HEK293 (cell line): ENCODE measurements at regions not wholly inside any gene's neighbourhood (a gene's known extent, or its start where the extent isn't known, plus 50 kb on each side); places are given as distances from the start of the nearest gene placed in this dataset.

ENCODE experiments used
- CTCF ChIA-PET: fragments of 350-600 bp; formaldehyde crosslinking; extraction: SDS; loops from one replicate; lab custom pipeline; 2021; ENCODE audit warnings: antibody characterized with exemption; lab: Yijun Ruan, JAX
- POLR2A ChIA-PET: fragments of 300-600 bp; formaldehyde crosslinking; extraction: SDS; loops from one replicate; lab custom pipeline; 2020; ENCODE audit warnings: antibody characterized with exemption, inconsistent platforms; lab: Yijun Ruan, JAX
- H3K27ac ChIP-seq: fragments of 200-500 bp; sonication (Bioruptor generic); 2 replicates; pipeline ENCODE4 v1.5.1; 2014; ENCODE audit warnings: low read depth, low read length, control low read depth, inconsistent platforms; ENCODE audit errors: extremely low read depth
- H3K36me3 ChIP-seq, 2 experiments: fragments of 200-500 bp in 1 of 2; sonication (Bioruptor generic) in 1 of 2; 1 replicate in 1 of 2; 2 replicates in 1 of 2; pipeline ENCODE4 v1.5.1; 2014 to 2017; ENCODE audit warnings: inconsistent platforms in 2 of 2, low read length in 2 of 2; ENCODE audit not compliant: control insufficient read depth in 2 of 2, insufficient read depth in 1 of 2
- H3K4me1 ChIP-seq: fragments of 200-500 bp; sonication (Bioruptor generic); 2 replicates; pipeline ENCODE4 v1.5.1; 2014; ENCODE audit warnings: mild to moderate bottlenecking, low read length, inconsistent platforms; ENCODE audit not compliant: control insufficient read depth, insufficient read depth
- H3K4me3 ChIP-seq: 2 replicates; pipeline ENCODE4 v1.5.1; 2011; ENCODE audit warnings: low read depth, mild to moderate bottlenecking, control low read depth, low read length, moderate library complexity
- H3K9me3 ChIP-seq: fragments of 200-500 bp; sonication (Bioruptor generic); 2 replicates; pipeline ENCODE4 v1.5.1; 2014; ENCODE audit warnings: low read depth, low read length, inconsistent platforms; ENCODE audit not compliant: control insufficient read depth, insufficient read depth
- FEZF1 ChIP-seq: fragments of 450-650 bp; formaldehyde crosslinking; IDR thresholded peaks from 2 replicates; pipeline ENCODE4 v1.5.1; 2016; ENCODE audit warnings: missing biosample characterization, missing genetic modification characterization
- HOXC10 ChIP-seq: sonication (generic); formaldehyde crosslinking; IDR thresholded peaks from 2 replicates; pipeline ENCODE4 v1.8.1; 2023; ENCODE audit warnings: mild to moderate bottlenecking, missing genetic modification reagents
- HOXD13 ChIP-seq: sonication (generic); formaldehyde crosslinking; IDR thresholded peaks from 2 replicates; pipeline ENCODE4 v1.8.0; 2022; ENCODE audit warnings: missing genetic modification reagents, borderline replicate concordance
- KLF10 ChIP-seq: fragments of 450-650 bp; IDR thresholded peaks from 2 replicates; pipeline ENCODE4 v1.5.1; 2018; ENCODE audit warnings: missing biosample characterization, mild to moderate bottlenecking, missing genetic modification characterization
- KLF16 ChIP-seq: fragments of 450-650 bp; formaldehyde crosslinking; IDR thresholded peaks from 2 replicates; pipeline ENCODE4 v1.5.1; 2017; ENCODE audit warnings: missing biosample characterization, missing genetic modification characterization
- KLF8 ChIP-seq: fragments of 450-650 bp; formaldehyde crosslinking; IDR thresholded peaks from 2 replicates; pipeline ENCODE4 v1.5.1; 2016; ENCODE audit warnings: missing biosample characterization, missing genetic modification characterization
- OVOL3 ChIP-seq: fragments of 450-650 bp; formaldehyde crosslinking; IDR thresholded peaks from 2 replicates; pipeline ENCODE4 v1.5.1; 2016; ENCODE audit warnings: missing biosample characterization, missing genetic modification characterization
- SETDB1 ChIP-seq: IDR thresholded peaks from one replicate; pipeline ENCODE4 v1.6.1; 2017; ENCODE audit warnings: mild to moderate bottlenecking, low read length, moderate library complexity, mixed read lengths; ENCODE audit not compliant: insufficient read length
- YY2 ChIP-seq: fragments of 450-650 bp; formaldehyde crosslinking; IDR thresholded peaks from 2 replicates; pipeline ENCODE4 v1.5.1; 2016; ENCODE audit warnings: missing biosample characterization, missing genetic modification characterization
- ZBTB48 ChIP-seq: fragments of 450-650 bp; formaldehyde crosslinking; IDR thresholded peaks from 2 replicates; pipeline ENCODE4 v1.5.1; 2016; ENCODE audit warnings: missing biosample characterization, missing genetic modification characterization
- ZFP3 ChIP-seq: fragments of 450-650 bp; formaldehyde crosslinking; IDR thresholded peaks from 2 replicates; pipeline ENCODE4 v1.5.1; 2016; ENCODE audit warnings: low read depth, missing biosample characterization, missing genetic modification characterization
- ZNF112 ChIP-seq: fragments of 450-650 bp; formaldehyde crosslinking; IDR thresholded peaks from 2 replicates; pipeline ENCODE4 v1.5.0; 2017; ENCODE audit warnings: missing biosample characterization, missing genetic modification characterization
- ZNF202 ChIP-seq: fragments of 450-650 bp; formaldehyde crosslinking; IDR thresholded peaks from 2 replicates; pipeline ENCODE4 v1.5.1; 2016; ENCODE audit warnings: missing biosample characterization, missing genetic modification characterization, borderline replicate concordance
- ZNF292 ChIP-seq: fragments of 450-650 bp; formaldehyde crosslinking; IDR thresholded peaks from 2 replicates; pipeline ENCODE4 v1.5.1; 2016; ENCODE audit warnings: low read depth, missing biosample characterization, missing genetic modification characterization, borderline replicate concordance
- ZNF335 ChIP-seq: fragments of 450-650 bp; formaldehyde crosslinking; conservative IDR thresholded peaks from 2 replicates; pipeline ENCODE4 v1.5.1; 2016; ENCODE audit warnings: missing biosample characterization, missing genetic modification characterization
- ZNF354C ChIP-seq: fragments of 450-650 bp; formaldehyde crosslinking; IDR thresholded peaks from 2 replicates; pipeline ENCODE4 v1.5.1; 2016; ENCODE audit warnings: missing biosample characterization, missing genetic modification characterization, low read depth, borderline replicate concordance
- ZNF404 ChIP-seq: fragments of 450-650 bp; formaldehyde crosslinking; IDR thresholded peaks from 2 replicates; pipeline ENCODE4 v1.5.1; 2017; ENCODE audit warnings: missing biosample characterization, missing genetic modification characterization
- ZNF48 ChIP-seq: fragments of 450-650 bp; formaldehyde crosslinking; IDR thresholded peaks from 2 replicates; pipeline ENCODE4 v1.5.1; 2016; ENCODE audit warnings: missing biosample characterization, missing genetic modification characterization
- ZNF514 ChIP-seq: fragments of 450-650 bp; formaldehyde crosslinking; IDR thresholded peaks from 2 replicates; pipeline ENCODE4 v1.5.1; 2016; ENCODE audit warnings: missing biosample characterization, missing genetic modification characterization
- ZNF555 ChIP-seq: fragments of 450-650 bp; formaldehyde crosslinking; conservative IDR thresholded peaks from 2 replicates; pipeline ENCODE4 v1.5.1; 2017; ENCODE audit warnings: missing biosample characterization, mild to moderate bottlenecking, missing genetic modification characterization, inconsistent platforms
- ZNF561 ChIP-seq: fragments of 450-650 bp; IDR thresholded peaks from 2 replicates; pipeline ENCODE4 v1.5.1; 2018; ENCODE audit warnings: missing biosample characterization, missing genetic modification characterization, borderline replicate concordance
- ZNF600 ChIP-seq: fragments of 450-650 bp; formaldehyde crosslinking; IDR thresholded peaks from 2 replicates; pipeline ENCODE4 v1.5.1; 2016; ENCODE audit warnings: missing biosample characterization, missing genetic modification characterization
- ZNF610 ChIP-seq: fragments of 450-650 bp; formaldehyde crosslinking; IDR thresholded peaks from 2 replicates; pipeline ENCODE4 v1.5.1; 2016; ENCODE audit warnings: missing biosample characterization, missing genetic modification characterization, borderline replicate concordance
- ZNF660 ChIP-seq: fragments of 450-650 bp; IDR thresholded peaks from 2 replicates; pipeline ENCODE4 v1.5.1; 2018; ENCODE audit warnings: missing biosample characterization, mild to moderate bottlenecking, missing genetic modification characterization
- ZNF664 ChIP-seq: fragments of 450-650 bp; formaldehyde crosslinking; IDR thresholded peaks from 2 replicates; pipeline ENCODE4 v1.5.1; 2016; ENCODE audit warnings: missing biosample characterization, missing genetic modification characterization
- ZNF670 ChIP-seq: fragments of 450-650 bp; formaldehyde crosslinking; IDR thresholded peaks from 2 replicates; pipeline ENCODE4 v1.5.1; 2016; ENCODE audit warnings: missing biosample characterization, missing genetic modification characterization, low read depth
- ZNF747 ChIP-seq: fragments of 450-650 bp; formaldehyde crosslinking; IDR thresholded peaks from 2 replicates; pipeline ENCODE4 v1.5.1; 2016; ENCODE audit warnings: missing biosample characterization, missing genetic modification characterization
- TF ChIP-seq, protein P1 (sequence below): IDR thresholded peaks from 2 replicates; pipeline ENCODE4 v1.6.1; 2011; ENCODE audit warnings: mild to moderate bottlenecking, low read depth, low read length, borderline replicate concordance
- TF ChIP-seq, protein P2 (sequence below): fragments of 450-650 bp; formaldehyde crosslinking; IDR thresholded peaks from 2 replicates; pipeline ENCODE4 v1.5.1; 2017; ENCODE audit warnings: missing biosample characterization, missing genetic modification characterization

DNA sequence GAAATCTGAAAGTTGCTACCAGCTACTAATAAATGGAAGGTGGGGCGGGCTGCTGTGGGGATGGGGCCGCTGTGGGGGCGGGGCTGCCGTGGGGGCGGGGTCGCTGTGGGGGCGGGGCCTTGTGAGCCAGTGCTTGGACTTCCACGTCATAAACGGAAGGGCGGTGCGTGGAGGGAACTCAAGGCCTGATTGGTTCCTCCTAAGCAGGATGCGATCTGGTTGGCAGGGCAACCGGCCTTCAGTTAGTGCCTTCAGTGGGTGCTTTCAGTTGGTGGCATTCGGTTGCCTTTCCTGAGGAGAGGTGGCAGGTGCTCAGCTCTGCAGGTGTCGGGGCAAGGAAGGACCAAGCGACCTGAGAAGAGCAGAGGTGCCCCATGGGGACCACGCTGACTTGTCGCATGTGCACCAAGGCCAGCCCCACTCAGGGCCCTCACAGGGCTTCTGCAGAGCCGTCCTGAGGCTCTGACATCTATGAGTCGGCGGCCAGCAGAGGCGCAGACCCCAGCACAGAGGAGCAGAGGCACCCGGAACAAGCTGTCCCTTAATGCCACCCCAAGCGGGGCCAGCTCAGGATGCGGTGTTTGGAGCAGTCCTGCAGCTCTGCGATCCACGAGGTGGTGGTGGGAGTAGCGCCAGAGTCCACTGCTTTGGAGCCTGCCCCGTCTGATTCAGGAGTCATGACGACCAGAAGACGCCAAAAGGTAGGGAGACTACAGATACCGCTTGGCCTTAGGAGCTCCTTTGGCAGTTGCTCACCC, 54.4 kb upstream of the PDSS1 start:
- Histone ChIP-seq H3K9me3 (no peaks in the 10 kb centered on the region), H3K27ac (no peak overlapping the region), H3K4me1 (no peaks in the 10 kb centered on the region), H3K4me3 (no peak overlapping the region), H3K36me3 (no peaks in the 10 kb centered on the region)
- ChIA-PET CTCF (interaction anchor here (0.6 kb wide), 1 partner anchor 42 kb away, joined by 3 read pairs; no protein-coding TSS in a partner anchor), POLR2A (no interaction called here)
- TF ChIP-seq ZNF48 (no peak), ZNF514 (tag by site-specific recombination) (no peak), ZNF600 (tag by site-specific recombination) (no peak), ZNF747 (tag by site-specific recombination) (no peak), ZBTB48 (tag by site-specific recombination) (no peak), ZFP3 (tag by site-specific recombination) (no peak), ZNF354C (tag by site-specific recombination) (no peak), KLF16 (no peak), ZNF202 (no peak), ZNF555 (tag by site-specific recombination) (no peak), YY2 (tag by site-specific recombination) (no peak), HOXD13 (no peak), FEZF1 (tag by site-specific recombination) (no peak)
- TF ChIP-seq, protein P1, sequence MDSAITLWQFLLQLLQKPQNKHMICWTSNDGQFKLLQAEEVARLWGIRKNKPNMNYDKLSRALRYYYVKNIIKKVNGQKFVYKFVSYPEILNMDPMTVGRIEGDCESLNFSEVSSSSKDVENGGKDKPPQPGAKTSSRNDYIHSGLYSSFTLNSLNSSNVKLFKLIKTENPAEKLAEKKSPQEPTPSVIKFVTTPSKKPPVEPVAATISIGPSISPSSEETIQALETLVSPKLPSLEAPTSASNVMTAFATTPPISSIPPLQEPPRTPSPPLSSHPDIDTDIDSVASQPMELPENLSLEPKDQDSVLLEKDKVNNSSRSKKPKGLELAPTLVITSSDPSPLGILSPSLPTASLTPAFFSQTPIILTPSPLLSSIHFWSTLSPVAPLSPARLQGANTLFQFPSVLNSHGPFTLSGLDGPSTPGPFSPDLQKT, result no peak

DNA sequence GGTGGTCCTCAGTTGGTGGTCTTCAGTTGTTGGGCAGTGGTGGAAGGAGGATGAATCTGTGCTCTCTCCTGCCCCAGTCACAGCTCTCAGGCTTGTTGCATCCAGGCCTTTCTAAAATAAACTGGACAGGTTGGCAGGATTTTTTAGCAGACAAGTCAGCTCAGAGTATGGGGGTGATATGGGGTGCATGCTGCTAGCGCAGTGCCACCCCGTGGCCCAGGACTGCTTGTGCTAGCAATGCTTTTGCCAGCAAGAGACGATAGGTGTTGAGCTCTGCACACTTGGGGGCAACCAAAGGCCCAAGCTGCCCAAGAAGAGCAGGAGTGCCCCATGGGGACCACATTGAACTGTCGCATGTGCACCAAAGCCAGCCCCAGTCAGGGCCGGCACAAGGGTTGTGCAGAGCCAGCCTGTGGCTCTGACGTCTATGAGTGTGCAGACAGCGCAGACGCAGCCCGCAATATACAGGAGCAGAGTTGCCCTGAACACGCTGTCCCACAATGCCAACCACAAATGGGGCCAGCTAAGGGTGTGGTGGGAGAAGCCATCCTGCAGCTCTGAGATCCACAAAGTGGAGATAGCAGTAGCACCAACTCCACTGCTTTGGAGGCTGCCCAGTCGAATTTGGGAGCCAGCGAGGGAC, 49.8 kb upstream of the PDSS1 start:
- Histone ChIP-seq H3K36me3 (no peaks in the 10 kb centered on the region), H3K4me3 (no peak overlapping the region), H3K4me1 (no peaks in the 10 kb centered on the region), H3K27ac (no peak overlapping the region), H3K9me3 (no peaks in the 10 kb centered on the region)
- POLR2A ChIA-PET, result no interaction called here
- TF ChIP-seq ZNF561 (tag by site-specific recombination), result no peak
- TF ChIP-seq KLF8 (tag by site-specific recombination), result no peak
- no peak for TF ChIP-seq KLF10 (tag by site-specific recombination)
- no peak for TF ChIP-seq SETDB1
- TF ChIP-seq, protein P2, sequence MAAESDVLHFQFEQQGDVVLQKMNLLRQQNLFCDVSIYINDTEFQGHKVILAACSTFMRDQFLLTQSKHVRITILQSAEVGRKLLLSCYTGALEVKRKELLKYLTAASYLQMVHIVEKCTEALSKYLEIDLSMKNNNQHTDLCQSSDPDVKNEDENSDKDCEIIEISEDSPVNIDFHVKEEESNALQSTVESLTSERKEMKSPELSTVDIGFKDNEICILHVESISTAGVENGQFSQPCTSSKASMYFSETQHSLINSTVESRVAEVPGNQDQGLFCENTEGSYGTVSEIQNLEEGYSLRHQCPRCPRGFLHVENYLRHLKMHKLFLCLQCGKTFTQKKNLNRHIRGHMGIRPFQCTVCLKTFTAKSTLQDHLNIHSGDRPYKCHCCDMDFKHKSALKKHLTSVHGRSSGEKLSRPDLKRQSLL, result no peak
- no peak for TF ChIP-seq ZNF660
- TF ChIP-seq ZNF292 (tag by site-specific recombination), result no peak
- no peak for TF ChIP-seq ZNF404 (tag by site-specific recombination)
- TF ChIP-seq ZNF335 (tag by site-specific recombination), result no peak
- no peak for TF ChIP-seq HOXC10 (CRISPR knock-in tag)
- TF ChIP-seq ZNF610 (tag by site-specific recombination), result no peak
- TF ChIP-seq ZNF664 (tag by site-specific recombination), result no peak
- TF ChIP-seq OVOL3 (tag by site-specific recombination), result no peak
- no peak for TF ChIP-seq ZNF112 (tag by site-specific recombination)
- no peak for TF ChIP-seq ZNF670 (tag by site-specific recombination)
- CTCF ChIA-PET, result interaction anchor here (0.6 kb wide), 1 partner anchor 234 kb away, joined by 3 read pairs; no protein-coding TSS in a partner anchor
